ENCODE measurements at regions not wholly inside any gene's neighbourhood (a gene's known extent, or its start where the extent isn't known, plus 50 kb on each side); places are given as distances from the start of the nearest gene placed in this dataset.
A peak's percentile ranks its signal among the peaks of the same experiment; 100 is the strongest.

GRCh38 chr20:60354024-60354580 is 395.9 kb downstream of the CDH26 start:
- Mint-ChIP-seq H3K36me3 (ENCODE audit: low read depth) (no peaks in the 10 kb centered on the region), H3K4me3 (no peak overlapping the region), H3K27ac (no peak overlapping the region), H3K4me1 (peaks cover 2% of the 10 kb centered on the region), H3K9me3 (no peaks in the 10 kb centered on the region), H3K27me3 (no peaks in the 10 kb centered on the region)
- no peak for DNase-seq
- intact Hi-C loops (cut with micrococcal nuclease) = no loop called here

DNA sequence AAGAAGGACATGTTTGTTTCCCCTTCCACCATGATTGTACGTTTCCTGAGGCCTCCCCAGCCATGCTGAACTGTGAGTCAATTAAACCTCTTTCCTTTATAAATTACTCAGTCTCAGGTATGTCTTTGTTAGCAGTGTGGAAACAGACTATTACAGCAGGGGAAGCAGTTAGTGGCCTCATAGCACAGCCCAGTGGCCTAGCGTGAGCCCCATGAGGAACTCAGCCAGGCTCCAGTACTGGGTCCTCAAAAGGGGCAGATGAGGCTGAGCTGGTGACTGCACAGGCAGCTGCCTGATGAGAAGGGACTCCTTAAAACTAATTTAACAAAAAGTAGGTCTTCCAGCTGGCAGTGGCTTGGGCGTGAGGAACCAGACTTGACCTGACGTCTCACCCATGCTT is 399.9 kb downstream of the CDH26 start:
- H3K4me3 Mint-ChIP-seq = no peak overlapping the region
- no peaks in the 10 kb centered on the region for H3K27me3 Mint-ChIP-seq
- H3K27ac Mint-ChIP-seq = no peak overlapping the region
- peaks cover 2% of the 10 kb centered on the region for H3K4me1 Mint-ChIP-seq
- H3K36me3 Mint-ChIP-seq (ENCODE audit: low read depth) = no peaks in the 10 kb centered on the region
- no peak for DNase-seq
- no peaks in the 10 kb centered on the region for H3K9me3 Mint-ChIP-seq
- intact Hi-C loops (cut with micrococcal nuclease) = no loop called here

DNA sequence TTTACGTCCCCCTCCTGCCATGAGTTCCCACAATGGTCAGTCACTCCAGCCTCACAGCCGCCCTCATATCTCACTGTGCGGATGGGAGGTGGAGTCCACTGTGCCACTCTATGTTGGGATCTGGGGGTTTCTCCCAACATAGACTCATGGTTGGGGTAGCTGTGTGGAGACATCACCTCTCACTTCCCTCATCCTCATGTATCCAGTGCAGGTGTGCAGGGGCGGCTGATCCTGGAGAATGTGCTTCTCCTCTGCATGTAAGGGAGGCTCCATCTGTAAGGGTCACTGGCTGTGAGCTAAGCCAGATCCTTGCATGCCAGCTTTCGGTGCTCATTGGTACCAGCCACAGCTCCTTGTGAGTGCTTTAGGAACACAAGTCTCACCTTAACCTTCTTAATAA is 400.8 kb downstream of the CDH26 start:
- Mint-ChIP-seq H3K4me1 (peaks cover 2% of the 10 kb centered on the region), H3K36me3 (ENCODE audit: low read depth) (no peaks in the 10 kb centered on the region), H3K9me3 (no peaks in the 10 kb centered on the region), H3K4me3 (no peak overlapping the region), H3K27ac (no peak overlapping the region), H3K27me3 (no peaks in the 10 kb centered on the region)
- DNase-seq = no peak
- intact Hi-C loops (cut with micrococcal nuclease) = no loop called here

- Mint-ChIP-seq H3K9me3 (no peaks in the 10 kb centered on the region), H3K36me3 (ENCODE audit: low read depth) (no peaks in the 10 kb centered on the region), H3K27me3 (no peaks in the 10 kb centered on the region), H3K4me1 (no peaks in the 10 kb centered on the region), H3K27ac (no peak overlapping the region), H3K4me3 (no peak overlapping the region)
- intact Hi-C loops (cut with micrococcal nuclease) = no loop called here
- DNase-seq = no peak
Measured at GRCh38 chr20:60361761-60362395, 403.7 kb downstream of the CDH26 start.

- H3K4me3 Mint-ChIP-seq = no peak overlapping the region
- H3K27me3 Mint-ChIP-seq = no peaks in the 10 kb centered on the region
- intact Hi-C loops (cut with micrococcal nuclease) = no loop called here
- H3K4me1 Mint-ChIP-seq = no peaks in the 10 kb centered on the region
- no peak overlapping the region for H3K27ac Mint-ChIP-seq
- no peaks in the 10 kb centered on the region for H3K36me3 Mint-ChIP-seq (ENCODE audit: low read depth)
- H3K9me3 Mint-ChIP-seq = no peaks in the 10 kb centered on the region
- no peak for DNase-seq
Measured at GRCh38 chr20:60362531-60362930, 404.3 kb downstream of the CDH26 start.

- Mint-ChIP-seq H3K4me3 (no peak overlapping the region), H3K4me1 (no peaks in the 10 kb centered on the region), H3K36me3 (ENCODE audit: low read depth) (no peaks in the 10 kb centered on the region), H3K27ac (no peak overlapping the region), H3K9me3 (no peaks in the 10 kb centered on the region), H3K27me3 (no peaks in the 10 kb centered on the region)
- intact Hi-C loops (cut with micrococcal nuclease) = no loop called here
- peak; percentile 44 for DNase-seq
Measured at GRCh38 chr20:60363698-60364097, 405.5 kb downstream of the CDH26 start.

DNA sequence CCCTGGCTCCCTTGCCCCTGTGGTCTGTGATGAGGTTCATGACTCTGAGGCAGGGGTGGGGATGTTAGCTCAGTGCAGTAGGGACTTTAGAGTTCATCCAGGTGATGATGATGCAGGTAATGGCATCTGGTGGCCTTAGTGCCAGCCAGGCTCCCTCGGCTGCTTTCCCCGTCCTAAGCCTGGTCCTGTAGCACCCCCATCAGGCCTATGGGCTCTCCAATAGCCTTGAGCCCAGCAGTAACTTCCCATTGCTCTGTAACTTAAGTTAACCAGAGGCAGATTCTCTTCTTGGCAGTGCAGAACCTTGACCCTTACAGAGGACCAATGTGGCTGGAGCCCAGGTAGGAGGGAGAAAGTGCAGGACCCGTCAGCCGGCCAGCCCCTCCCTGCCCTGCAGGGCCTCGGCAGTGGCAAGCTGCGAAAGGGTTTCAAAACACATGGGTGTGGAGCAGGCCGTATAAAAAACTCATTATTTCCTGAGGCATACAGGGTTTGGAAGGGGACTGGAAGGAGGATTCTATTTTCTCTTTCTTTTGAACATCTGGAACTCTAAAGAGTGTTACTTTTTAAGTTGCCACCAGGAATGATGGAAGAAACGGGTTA is 406.9 kb downstream of the CDH26 start:
- Mint-ChIP-seq H3K9me3 (peaks cover 4% of the 10 kb centered on the region), H3K27ac (no peak overlapping the region), H3K27me3 (no peaks in the 10 kb centered on the region), H3K36me3 (ENCODE audit: low read depth) (no peaks in the 10 kb centered on the region), H3K4me1 (no peaks in the 10 kb centered on the region), H3K4me3 (no peak overlapping the region)
- intact Hi-C loops (cut with micrococcal nuclease) = no loop called here
- DNase-seq = peak; percentile 47

- Mint-ChIP-seq H3K9me3 (peaks cover 4% of the 10 kb centered on the region), H3K4me1 (no peaks in the 10 kb centered on the region), H3K4me3 (no peak overlapping the region), H3K27ac (no peak overlapping the region), H3K36me3 (ENCODE audit: low read depth) (no peaks in the 10 kb centered on the region), H3K27me3 (no peaks in the 10 kb centered on the region)
- DNase-seq = no peak
- intact Hi-C loops (cut with micrococcal nuclease) = no loop called here
Measured at GRCh38 chr20:60365882-60366281, 407.7 kb downstream of the CDH26 start.

- Mint-ChIP-seq H3K27me3 (no peaks in the 10 kb centered on the region), H3K36me3 (ENCODE audit: low read depth) (no peaks in the 10 kb centered on the region), H3K27ac (no peak overlapping the region), H3K9me3 (peaks cover 4% of the 10 kb centered on the region), H3K4me3 (no peak overlapping the region), H3K4me1 (no peaks in the 10 kb centered on the region)
- intact Hi-C loops (cut with micrococcal nuclease) = no loop called here
- no peak for DNase-seq
Measured at GRCh38 chr20:60371384-60371783, 413.2 kb downstream of the CDH26 start.

DNA sequence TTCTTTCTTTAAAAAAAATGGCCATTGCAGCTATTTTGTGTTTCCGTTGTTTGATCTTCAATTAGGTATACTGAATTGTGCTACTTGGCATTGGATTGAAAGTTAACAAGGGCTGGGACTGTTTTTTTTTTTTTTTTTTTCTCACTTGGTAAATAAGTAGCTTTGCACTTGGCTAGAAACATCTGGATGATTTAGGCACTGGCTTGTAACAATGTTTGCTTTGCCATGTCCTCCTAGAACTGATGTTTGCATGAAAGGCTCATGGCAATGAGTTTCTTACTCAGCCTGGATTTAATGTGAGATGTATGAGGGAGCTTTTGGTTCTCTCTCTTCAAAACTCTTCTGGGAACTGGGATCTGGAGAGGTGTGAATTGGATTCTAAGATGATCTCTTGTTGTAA is 414.1 kb downstream of the CDH26 start:
- Mint-ChIP-seq H3K36me3 (ENCODE audit: low read depth) (no peaks in the 10 kb centered on the region), H3K27me3 (no peaks in the 10 kb centered on the region), H3K4me3 (no peak overlapping the region), H3K9me3 (peaks cover 4% of the 10 kb centered on the region), H3K4me1 (no peaks in the 10 kb centered on the region), H3K27ac (no peak overlapping the region)
- intact Hi-C loops (cut with micrococcal nuclease) = no loop called here
- DNase-seq = no peak

DNA sequence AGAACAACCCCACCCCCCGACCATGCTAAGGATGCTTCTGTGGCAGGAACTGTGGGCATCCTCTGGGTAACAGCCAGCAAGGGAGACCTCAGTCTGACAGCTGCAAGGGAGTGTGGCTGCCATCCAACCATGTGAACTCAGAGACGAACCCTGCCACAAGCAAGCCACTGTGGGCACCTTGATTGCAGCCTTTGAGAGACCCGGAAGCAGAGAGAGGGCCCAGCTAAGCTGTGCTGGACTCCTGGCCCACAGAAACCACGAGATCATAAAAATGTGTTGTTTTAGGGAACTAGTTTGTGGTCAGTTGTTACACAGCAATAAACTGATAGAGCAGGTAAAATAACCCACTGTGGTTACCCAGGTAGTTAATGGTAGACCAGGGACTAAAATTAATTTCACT is 414.6 kb downstream of the CDH26 start:
- H3K9me3 Mint-ChIP-seq = peaks cover 4% of the 10 kb centered on the region
- no peaks in the 10 kb centered on the region for H3K36me3 Mint-ChIP-seq (ENCODE audit: low read depth)
- no peak overlapping the region for H3K4me3 Mint-ChIP-seq
- intact Hi-C loops (cut with micrococcal nuclease) = no loop called here
- no peak overlapping the region for H3K27ac Mint-ChIP-seq
- H3K4me1 Mint-ChIP-seq = no peaks in the 10 kb centered on the region
- DNase-seq = peak; percentile 24
- H3K27me3 Mint-ChIP-seq = no peaks in the 10 kb centered on the region

GRCh38 chr20:60378620-60379019 is 420.4 kb downstream of the CDH26 start:
- intact Hi-C loops (cut with micrococcal nuclease) = no loop called here
- Mint-ChIP-seq H3K4me3 (no peak overlapping the region), H3K9me3 (peaks cover 3% of the 10 kb centered on the region), H3K36me3 (ENCODE audit: low read depth) (no peaks in the 10 kb centered on the region), H3K27me3 (peaks cover 5% of the 10 kb centered on the region), H3K27ac (no peak overlapping the region), H3K4me1 (no peaks in the 10 kb centered on the region)
- no peak for DNase-seq

GRCh38 chr20:60381643-60382400 is 423.6 kb downstream of the CDH26 start:
- no peaks in the 10 kb centered on the region for H3K36me3 Mint-ChIP-seq (ENCODE audit: low read depth)
- peaks cover 5% of the 10 kb centered on the region for H3K27me3 Mint-ChIP-seq
- no peaks in the 10 kb centered on the region for H3K4me1 Mint-ChIP-seq
- no peak overlapping the region for H3K27ac Mint-ChIP-seq
- intact Hi-C loops (cut with micrococcal nuclease) = no loop called here
- DNase-seq = no peak
- no peak overlapping the region for H3K4me3 Mint-ChIP-seq
- peaks cover 3% of the 10 kb centered on the region for H3K9me3 Mint-ChIP-seq

DNA sequence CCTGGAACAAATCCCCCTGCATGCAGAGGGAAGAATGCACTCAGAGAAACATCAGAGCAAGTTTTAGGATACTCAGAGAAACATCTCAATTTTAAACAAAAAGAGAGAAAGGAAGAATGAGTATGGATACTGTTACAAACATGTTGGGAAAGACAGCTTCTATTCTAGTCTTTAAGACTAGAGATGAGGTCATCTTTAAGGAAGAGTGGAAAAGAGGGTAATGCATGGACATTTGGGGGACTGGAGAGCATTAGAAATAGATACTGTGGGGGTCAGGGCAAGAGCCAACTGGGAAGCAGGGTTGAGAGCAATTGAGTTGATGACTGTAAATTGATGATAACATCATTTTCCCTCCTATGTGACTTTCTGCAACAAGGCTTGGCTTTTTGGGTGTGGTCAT is 431.2 kb downstream of the CDH26 start:
- no peaks in the 10 kb centered on the region for H3K36me3 Mint-ChIP-seq (ENCODE audit: low read depth)
- no peaks in the 10 kb centered on the region for H3K4me1 Mint-ChIP-seq
- H3K9me3 Mint-ChIP-seq = no peaks in the 10 kb centered on the region
- no peaks in the 10 kb centered on the region for H3K27me3 Mint-ChIP-seq
- intact Hi-C loops (cut with micrococcal nuclease) = no loop called here
- no peak overlapping the region for H3K4me3 Mint-ChIP-seq
- no peak for DNase-seq
- no peak overlapping the region for H3K27ac Mint-ChIP-seq
